ENCODE measurements at regions not wholly inside any gene's neighbourhood (a gene's known extent, or its start where the extent isn't known, plus 50 kb on each side); places are given as distances from the start of the nearest gene placed in this dataset.
"Not testable (repeated sequence)": the region's sequence is repeated elsewhere in the genome, so short reads cannot be mapped to it uniquely, and the experiment has no call there.

- DNase-seq: peak; percentile 16
Measured at GRCh38 chr12:74689071-74689655, 151.5 kb downstream of the ATXN7L3B start.

GRCh38 chr12:74689929-74690328 is 152.3 kb downstream of the ATXN7L3B start:
- DNase-seq: no peak

- no peak for DNase-seq
Measured at GRCh38 chr12:74719447-74719846, 181.8 kb downstream of the ATXN7L3B start.

- no peak for DNase-seq
Measured at GRCh38 chr12:74722709-74723108, 185.1 kb downstream of the ATXN7L3B start.

GRCh38 chr12:74725154-74725553 is 187.5 kb downstream of the ATXN7L3B start:
- DNase-seq: no peak

GRCh38 chr12:74728006-74728405 is 190.4 kb downstream of the ATXN7L3B start:
- no peak for DNase-seq

GRCh38 chr12:74732164-74732784 is 194.6 kb downstream of the ATXN7L3B start:
- no peak for DNase-seq

- DNase-seq: no peak
Measured at GRCh38 chr12:74732826-74733225, 195.2 kb downstream of the ATXN7L3B start.

GRCh38 chr12:74741112-74741511 is 203.5 kb downstream of the ATXN7L3B start:
- DNase-seq: no peak

GRCh38 chr12:74747305-74747704 is 209.7 kb downstream of the ATXN7L3B start:
- DNase-seq: no peak

- no peak for DNase-seq
Measured at GRCh38 chr12:74751441-74751840, 213.8 kb downstream of the ATXN7L3B start.

- no peak for DNase-seq
Measured at GRCh38 chr12:74752215-74752614, 214.6 kb downstream of the ATXN7L3B start.

- no peak for DNase-seq
Measured at GRCh38 chr12:74770552-74770951, 232.9 kb downstream of the ATXN7L3B start.

- no peak for DNase-seq
Measured at GRCh38 chr12:74775276-74775675, 237.6 kb downstream of the ATXN7L3B start.

GRCh38 chr12:74776378-74776777 is 238.7 kb downstream of the ATXN7L3B start:
- no peak for DNase-seq

GRCh38 chr12:74780182-74780849 is 242.7 kb downstream of the ATXN7L3B start:
- DNase-seq: no peak

- DNase-seq: not testable (repeated sequence)
Measured at GRCh38 chr12:74780850-74781241, 243.2 kb downstream of the ATXN7L3B start.

- no peak for DNase-seq
Measured at GRCh38 chr12:74781991-74782485, 244.4 kb downstream of the ATXN7L3B start.

GRCh38 chr12:74790931-74791330 is 253.3 kb downstream of the ATXN7L3B start:
- no peak for DNase-seq

- DNase-seq: no peak
Measured at GRCh38 chr12:74791365-74791764, 253.7 kb downstream of the ATXN7L3B start.

- DNase-seq: no peak
Measured at GRCh38 chr12:74794522-74794921, 256.9 kb downstream of the ATXN7L3B start.

- no peak for DNase-seq
Measured at GRCh38 chr12:74801625-74802024, 264.0 kb downstream of the ATXN7L3B start.

- DNase-seq: no peak
Measured at GRCh38 chr12:74816398-74817175, 279.0 kb downstream of the ATXN7L3B start.

Measured in NCI-H2081 treated with DMSO at 0.1 percent for 48 hours (cell line).